Suprapubic skin (tissue), 4 donors: ENCODE measurements at regions not wholly inside any gene's neighbourhood (a gene's known extent, or its start where the extent isn't known, plus 50 kb on each side); places are given as distances from the start of the nearest gene placed in this dataset.

ENCODE experiments used
- DNase-seq, 2 donors: peaks; one replicate each; pipeline ENCODE4 v3.0.0-alpha.2; 2019; ENCODE audit warnings: low spot score in 2 of 2
- H3K27ac ChIP-seq: fragments of 200-600 bp; sonication (generic); one replicate; pipeline ENCODE4 v1.5.1; 2019
- H3K27me3 ChIP-seq: fragments of 200-600 bp; sonication (generic); one replicate; pipeline ENCODE4 v1.5.1; 2019
- H3K36me3 ChIP-seq: fragments of 200-600 bp; sonication (generic); one replicate; pipeline ENCODE4 v1.5.1; 2019
- H3K4me1 ChIP-seq: fragments of 200-600 bp; sonication (generic); one replicate; pipeline ENCODE4 v1.5.1; 2019
- H3K4me3 ChIP-seq: fragments of 200-600 bp; sonication (generic); one replicate; pipeline ENCODE4 v1.5.1; 2019; ENCODE audit warnings: mild to moderate bottlenecking
- H3K9me3 ChIP-seq: fragments of 200-600 bp; sonication (generic); one replicate; pipeline ENCODE4 v1.5.1; 2019
- CTCF ChIP-seq, 2 donors: fragments of 200-600 bp in 1 of 2; fragments of 450-650 bp in 1 of 2; sonication (generic) in 1 of 2; IDR thresholded peaks; one replicate each; pipeline ENCODE4 v1.5.1; 2016 to 2019; ENCODE audit warnings: antibody characterized with exemption in 2 of 2, mild to moderate bottlenecking in 1 of 2, moderate library complexity in 1 of 2
- EP300 ChIP-seq: sonication (generic); formaldehyde crosslinking; IDR thresholded peaks from one replicate; pipeline ENCODE4 v1.6.1; 2017; ENCODE audit warnings: antibody characterized with exemption
- POLR2A ChIP-seq, 2 donors: fragments of 450-650 bp; IDR thresholded peaks; one replicate each; pipeline ENCODE4 v1.6.1; 2017; ENCODE audit warnings: antibody characterized with exemption in 2 of 2, mild to moderate bottlenecking in 2 of 2, moderate library complexity in 2 of 2
- POLR2AphosphoS5 ChIP-seq, 3 donors: sonication (generic); formaldehyde crosslinking; IDR thresholded peaks; one replicate each; pipeline ENCODE4 v1.6.1; 2017; ENCODE audit warnings: antibody characterized with exemption in 3 of 3
- WGBS: methylation state at CpG from one replicate; pipeline ENCODE4 v1.1.5; 2018; 5-methylcytosine and 5-hydroxymethylcytosine counted together

GRCh38 chr11:109148669-109149068 lies 273.3 kb upstream of the C11orf87 start:
- Histone ChIP-seq H3K4me1 (no peaks in the 10 kb centered on the region), H3K9me3 (no peaks in the 10 kb centered on the region), H3K27ac (no peak overlapping the region), H3K27me3 (no peaks in the 10 kb centered on the region), H3K36me3 (no peaks in the 10 kb centered on the region), H3K4me3 (no peak overlapping the region)
- TF ChIP-seq POLR2A (IDR thresholded peaks at IDR 0.05), result no peak
- no peak for TF ChIP-seq EP300
- no peak for TF ChIP-seq CTCF (IDR thresholded peaks at IDR 0.05)
- TF ChIP-seq POLR2AphosphoS5 (IDR thresholded peaks at IDR 0.05), result no peak
- WGBS, result 60% methylated on average over 2 of the region's 2 CpGs
- no peak for DNase-seq

GRCh38 chr11:109150581-109150980 lies 271.4 kb upstream of the C11orf87 start:
- Histone ChIP-seq H3K9me3 (no peaks in the 10 kb centered on the region), H3K4me1 (no peaks in the 10 kb centered on the region), H3K27me3 (no peaks in the 10 kb centered on the region), H3K4me3 (no peak overlapping the region), H3K36me3 (no peaks in the 10 kb centered on the region), H3K27ac (no peak overlapping the region)
- no peak for DNase-seq
- no peak for TF ChIP-seq CTCF (IDR thresholded peaks at IDR 0.05)
- TF ChIP-seq POLR2AphosphoS5 (IDR thresholded peaks at IDR 0.05), result no peak
- no peak for TF ChIP-seq POLR2A (IDR thresholded peaks at IDR 0.05)
- TF ChIP-seq EP300, result no peak
- WGBS, result 58% methylated on average over 2 of the region's 2 CpGs

GRCh38 chr11:109153836-109154235 lies 268.2 kb upstream of the C11orf87 start:
- Histone ChIP-seq H3K9me3 (no peaks in the 10 kb centered on the region), H3K27ac (no peak overlapping the region), H3K4me1 (no peaks in the 10 kb centered on the region), H3K36me3 (no peaks in the 10 kb centered on the region), H3K4me3 (no peak overlapping the region), H3K27me3 (no peaks in the 10 kb centered on the region)
- no peak for DNase-seq
- TF ChIP-seq POLR2A (IDR thresholded peaks at IDR 0.05), result no peak
- no peak for TF ChIP-seq CTCF (IDR thresholded peaks at IDR 0.05)
- TF ChIP-seq POLR2AphosphoS5 (IDR thresholded peaks at IDR 0.05), result no peak
- TF ChIP-seq EP300, result no peak

GRCh38 chr11:109155291-109155690 lies 266.7 kb upstream of the C11orf87 start:
- Histone ChIP-seq H3K27me3 (no peaks in the 10 kb centered on the region), H3K9me3 (no peaks in the 10 kb centered on the region), H3K27ac (no peak overlapping the region), H3K36me3 (no peaks in the 10 kb centered on the region), H3K4me3 (no peak overlapping the region), H3K4me1 (no peaks in the 10 kb centered on the region)
- no peak for TF ChIP-seq EP300
- TF ChIP-seq POLR2AphosphoS5 (IDR thresholded peaks at IDR 0.05), result no peak
- TF ChIP-seq POLR2A (IDR thresholded peaks at IDR 0.05), result no peak
- no peak for TF ChIP-seq CTCF (IDR thresholded peaks at IDR 0.05)
- no peak for DNase-seq

- Histone ChIP-seq H3K27me3 (no peaks in the 10 kb centered on the region), H3K4me1 (no peaks in the 10 kb centered on the region), H3K9me3 (no peaks in the 10 kb centered on the region), H3K4me3 (no peak overlapping the region), H3K36me3 (no peaks in the 10 kb centered on the region), H3K27ac (no peak overlapping the region)
- WGBS, result 86% methylated on average over 3 of the region's 3 CpGs
- DNase-seq, result no peak
- TF ChIP-seq EP300 (no peak), POLR2A (IDR thresholded peaks at IDR 0.05) (no peak)
These were observed 257.0 kb upstream of the C11orf87 start for GRCh38 chr11:109165035-109165434.

GRCh38 chr11:109166441-109166840 lies 255.5 kb upstream of the C11orf87 start:
- Histone ChIP-seq H3K9me3 (no peaks in the 10 kb centered on the region), H3K27ac (no peak overlapping the region), H3K27me3 (no peaks in the 10 kb centered on the region), H3K4me3 (no peak overlapping the region), H3K4me1 (no peaks in the 10 kb centered on the region), H3K36me3 (no peaks in the 10 kb centered on the region)
- TF ChIP-seq POLR2A (IDR thresholded peaks at IDR 0.05) (no peak), CTCF (IDR thresholded peaks at IDR 0.05) (no peak), POLR2AphosphoS5 (IDR thresholded peaks at IDR 0.05) (no peak), EP300 (no peak)
- no peak for DNase-seq
- WGBS, result 91% methylated on average over 2 of the region's 2 CpGs
